OCI-LY7 (cell line): ENCODE measurements at regions not wholly inside any gene's neighbourhood (a gene's known extent, or its start where the extent isn't known, plus 50 kb on each side); places are given as distances from the start of the nearest gene placed in this dataset.

ENCODE experiments used
- EZH2phosphoT487 ChIP-seq: fragments of 200-600 bp; sonication (generic); IDR thresholded peaks from 2 replicates; pipeline ENCODE4 v1.6.1; 2018; ENCODE audit warnings: low read depth, borderline replicate concordance, mild to moderate bottlenecking, mixed run types, antibody characterized with exemption, low read length, moderate library complexity, mixed read lengths
- TF ChIP-seq, protein P1 (sequence below): fragments of 200-600 bp; sonication (generic); conservative IDR thresholded peaks from 2 replicates; pipeline ENCODE4 v1.5.1; 2014; ENCODE audit warnings: mild to moderate bottlenecking, antibody characterized with exemption, low read length, moderate library complexity, mixed read lengths

DNA sequence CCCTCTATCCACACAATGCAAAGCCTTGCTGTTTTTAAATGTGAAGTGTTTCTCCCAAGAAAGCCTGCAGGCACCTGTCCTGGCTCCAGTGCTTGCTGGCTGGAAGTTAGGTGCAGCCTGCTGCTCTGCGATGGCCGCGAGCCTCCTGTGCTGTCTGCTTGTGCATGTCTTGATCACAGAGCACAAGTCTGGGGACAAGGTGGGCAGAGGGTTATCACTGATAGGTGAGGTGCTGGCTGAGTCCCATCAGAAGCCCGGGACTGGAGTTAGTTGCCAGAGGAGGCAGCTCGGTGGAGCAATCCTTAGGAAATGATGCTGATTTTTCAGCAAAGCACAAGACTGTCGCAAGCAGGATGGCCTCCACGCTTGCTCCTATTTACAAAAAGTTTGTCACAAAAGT, 137.8 kb upstream of the AJAP1 start:
- TF ChIP-seq, protein P1, sequence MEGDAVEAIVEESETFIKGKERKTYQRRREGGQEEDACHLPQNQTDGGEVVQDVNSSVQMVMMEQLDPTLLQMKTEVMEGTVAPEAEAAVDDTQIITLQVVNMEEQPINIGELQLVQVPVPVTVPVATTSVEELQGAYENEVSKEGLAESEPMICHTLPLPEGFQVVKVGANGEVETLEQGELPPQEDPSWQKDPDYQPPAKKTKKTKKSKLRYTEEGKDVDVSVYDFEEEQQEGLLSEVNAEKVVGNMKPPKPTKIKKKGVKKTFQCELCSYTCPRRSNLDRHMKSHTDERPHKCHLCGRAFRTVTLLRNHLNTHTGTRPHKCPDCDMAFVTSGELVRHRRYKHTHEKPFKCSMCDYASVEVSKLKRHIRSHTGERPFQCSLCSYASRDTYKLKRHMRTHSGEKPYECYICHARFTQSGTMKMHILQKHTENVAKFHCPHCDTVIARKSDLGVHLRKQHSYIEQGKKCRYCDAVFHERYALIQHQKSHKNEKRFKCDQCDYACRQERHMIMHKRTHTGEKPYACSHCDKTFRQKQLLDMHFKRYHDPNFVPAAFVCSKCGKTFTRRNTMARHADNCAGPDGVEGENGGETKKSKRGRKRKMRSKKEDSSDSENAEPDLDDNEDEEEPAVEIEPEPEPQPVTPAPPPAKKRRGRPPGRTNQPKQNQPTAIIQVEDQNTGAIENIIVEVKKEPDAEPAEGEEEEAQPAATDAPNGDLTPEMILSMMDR = no peak
- no peak for TF ChIP-seq EZH2phosphoT487
